KMS-11 (cell line): ENCODE measurements at regions not wholly inside any gene's neighbourhood (a gene's known extent, or its start where the extent isn't known, plus 50 kb on each side); places are given as distances from the start of the nearest gene placed in this dataset.

ENCODE experiments used
- H2AFZ ChIP-seq: fragments of 200-600 bp; sonication (generic); 2 replicates; pipeline ENCODE4 v1.6.1; 2016; ENCODE audit warnings: antibody characterized with exemption, mixed run types, low read depth
- H3K27ac ChIP-seq: fragments of 200-600 bp; sonication (generic); 2 replicates; pipeline ENCODE4 v1.6.1; 2016; ENCODE audit warnings: mild to moderate bottlenecking, mixed run types
- H3K27me3 ChIP-seq: fragments of 200-600 bp; sonication (generic); 2 replicates; pipeline ENCODE4 v1.6.1; 2017; ENCODE audit warnings: mild to moderate bottlenecking, low read depth, mixed run types, moderate library complexity; ENCODE audit not compliant: insufficient read depth
- H3K36me3 ChIP-seq: fragments of 200-600 bp; sonication (generic); 2 replicates; pipeline ENCODE4 v1.6.1; 2017; ENCODE audit warnings: mild to moderate bottlenecking, mixed run types; ENCODE audit not compliant: insufficient read depth
- H3K4me1 ChIP-seq: fragments of 200-600 bp; sonication (generic); 2 replicates; pipeline ENCODE4 v1.6.1; 2016; ENCODE audit warnings: mild to moderate bottlenecking, low read depth, mixed run types; ENCODE audit not compliant: poor library complexity, severe bottlenecking
- H3K4me2 ChIP-seq: fragments of 200-600 bp; sonication (generic); 2 replicates; pipeline ENCODE4 v1.7.0; 2016; ENCODE audit warnings: mild to moderate bottlenecking, mixed run types
- H3K4me3 ChIP-seq: fragments of 200-600 bp; sonication (generic); IDR thresholded peaks from 2 replicates; pipeline ENCODE4 v1.6.1; 2017; ENCODE audit warnings: low read depth, low read length, mixed read lengths; ENCODE audit not compliant: insufficient read depth
- H3K79me2 ChIP-seq: fragments of 200-600 bp; sonication (generic); 2 replicates; pipeline ENCODE4 v1.6.1; 2016; ENCODE audit warnings: low read depth, mixed run types; ENCODE audit not compliant: insufficient read depth
- H3K9ac ChIP-seq: fragments of 200-600 bp; sonication (generic); 2 replicates; pipeline ENCODE4 v1.6.1; 2016; ENCODE audit warnings: mild to moderate bottlenecking, mixed run types
- H4K20me1 ChIP-seq: fragments of 200-600 bp; sonication (generic); 2 replicates; pipeline ENCODE4 v1.6.1; 2016; ENCODE audit warnings: mild to moderate bottlenecking, mixed run types; ENCODE audit not compliant: insufficient read depth
- TF ChIP-seq, protein P1 (sequence below): fragments of 200-600 bp; sonication (generic); conservative IDR thresholded peaks from 2 replicates; pipeline ENCODE4 v1.6.1; 2017; ENCODE audit warnings: low read depth, mild to moderate bottlenecking, antibody characterized with exemption, low read length, moderate library complexity, mixed read lengths

DNA sequence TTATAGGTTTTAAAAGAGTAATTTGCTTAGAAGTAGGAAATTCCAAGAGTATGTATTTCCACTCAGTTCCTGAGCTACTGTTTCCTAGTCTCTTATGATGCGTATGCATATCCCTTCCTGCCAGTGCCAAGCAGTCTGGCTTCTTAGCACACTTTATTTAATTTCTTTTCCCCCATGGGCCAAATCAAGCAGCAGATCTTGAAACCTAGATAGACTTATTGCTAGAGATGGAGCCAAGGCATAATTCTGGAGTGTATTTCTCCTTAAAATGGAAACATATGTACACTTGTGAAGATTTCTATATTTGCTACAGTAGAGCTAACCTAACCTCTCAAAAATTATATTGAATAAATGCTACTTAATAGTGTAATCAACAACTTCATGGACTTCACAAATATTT lies 2337.6 kb downstream of the PCDH7 start:
- Histone ChIP-seq H3K4me3 (no peak overlapping the region), H3K4me1 (no peaks in the 10 kb centered on the region), H3K9ac (no peak overlapping the region), H3K36me3 (no peaks in the 10 kb centered on the region), H3K4me2 (no peak overlapping the region), H2AFZ (no peak overlapping the region), H4K20me1 (no peaks in the 10 kb centered on the region), H3K27me3 (no peaks in the 10 kb centered on the region), H3K79me2 (no peaks in the 10 kb centered on the region), H3K27ac (no peak overlapping the region)
- TF ChIP-seq, protein P1, sequence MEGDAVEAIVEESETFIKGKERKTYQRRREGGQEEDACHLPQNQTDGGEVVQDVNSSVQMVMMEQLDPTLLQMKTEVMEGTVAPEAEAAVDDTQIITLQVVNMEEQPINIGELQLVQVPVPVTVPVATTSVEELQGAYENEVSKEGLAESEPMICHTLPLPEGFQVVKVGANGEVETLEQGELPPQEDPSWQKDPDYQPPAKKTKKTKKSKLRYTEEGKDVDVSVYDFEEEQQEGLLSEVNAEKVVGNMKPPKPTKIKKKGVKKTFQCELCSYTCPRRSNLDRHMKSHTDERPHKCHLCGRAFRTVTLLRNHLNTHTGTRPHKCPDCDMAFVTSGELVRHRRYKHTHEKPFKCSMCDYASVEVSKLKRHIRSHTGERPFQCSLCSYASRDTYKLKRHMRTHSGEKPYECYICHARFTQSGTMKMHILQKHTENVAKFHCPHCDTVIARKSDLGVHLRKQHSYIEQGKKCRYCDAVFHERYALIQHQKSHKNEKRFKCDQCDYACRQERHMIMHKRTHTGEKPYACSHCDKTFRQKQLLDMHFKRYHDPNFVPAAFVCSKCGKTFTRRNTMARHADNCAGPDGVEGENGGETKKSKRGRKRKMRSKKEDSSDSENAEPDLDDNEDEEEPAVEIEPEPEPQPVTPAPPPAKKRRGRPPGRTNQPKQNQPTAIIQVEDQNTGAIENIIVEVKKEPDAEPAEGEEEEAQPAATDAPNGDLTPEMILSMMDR = no peak

- Histone ChIP-seq H3K4me1 (no peaks in the 10 kb centered on the region), H2AFZ (no peak overlapping the region), H3K9ac (no peak overlapping the region), H3K27ac (no peak overlapping the region), H4K20me1 (no peaks in the 10 kb centered on the region), H3K4me3 (no peak overlapping the region), H3K27me3 (no peaks in the 10 kb centered on the region), H3K79me2 (no peaks in the 10 kb centered on the region), H3K36me3 (no peaks in the 10 kb centered on the region), H3K4me2 (no peak overlapping the region)
- TF ChIP-seq, protein P1 = no peak
These were observed 2338.8 kb downstream of the PCDH7 start for GRCh38 chr4:33058998-33059397.

GRCh38 chr4:33060674-33061542 lies 2340.7 kb downstream of the PCDH7 start:
- Histone ChIP-seq H3K27me3 (no peaks in the 10 kb centered on the region), H3K9ac (no peak overlapping the region), H2AFZ (no peak overlapping the region), H3K4me2 (no peak overlapping the region), H3K4me1 (no peaks in the 10 kb centered on the region), H3K27ac (no peak overlapping the region), H4K20me1 (no peaks in the 10 kb centered on the region), H3K4me3 (no peak overlapping the region), H3K36me3 (no peaks in the 10 kb centered on the region), H3K79me2 (no peaks in the 10 kb centered on the region)
- TF ChIP-seq, protein P1 = peak; percentile 39; the same call in 1 of the 2 replicates

DNA sequence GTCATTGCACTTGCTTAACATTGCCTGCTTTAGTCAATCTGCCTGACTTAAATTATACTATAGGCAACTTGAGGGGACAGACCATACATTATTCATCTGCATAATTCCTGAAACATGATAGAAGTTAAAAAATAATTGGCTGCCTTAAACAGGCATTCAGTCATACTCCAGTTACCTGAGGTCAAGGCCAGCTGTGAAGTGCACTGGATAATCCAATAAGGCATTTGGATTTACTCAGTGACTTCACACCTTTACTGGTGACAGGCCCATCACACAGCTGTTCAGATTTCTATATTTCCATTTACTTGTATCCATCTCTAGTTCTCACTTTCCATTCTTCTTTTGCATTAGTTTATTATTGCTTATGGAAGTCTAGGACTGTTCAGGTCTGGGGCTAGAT lies 2341.6 kb downstream of the PCDH7 start:
- H3K36me3 ChIP-seq = no peaks in the 10 kb centered on the region
- TF ChIP-seq, protein P1 = no peak

More for the DNA sequence above, 2341.6 kb downstream of the PCDH7 start:
- Histone ChIP-seq H3K27me3 (no peaks in the 10 kb centered on the region), H3K4me1 (no peaks in the 10 kb centered on the region), H3K9ac (no peak overlapping the region), H3K79me2 (no peaks in the 10 kb centered on the region), H3K4me2 (no peak overlapping the region), H4K20me1 (no peaks in the 10 kb centered on the region), H3K4me3 (no peak overlapping the region), H3K27ac (no peak overlapping the region), H2AFZ (no peak overlapping the region)
